IMR-90 (cell line): ENCODE measurements at regions not wholly inside any gene's neighbourhood (a gene's known extent, or its start where the extent isn't known, plus 50 kb on each side); places are given as distances from the start of the nearest gene placed in this dataset.

Experiments
- ATAC-seq: fragments of 200-7000 bp; cut with Tn5 transposase; 2 replicates; pipeline ENCODE4 v1.9.1; 2020; ENCODE audit warnings: low read depth, mild to moderate bottlenecking, moderate library complexity
- BruUV-seq: library from RNA; stranded (reverse); fragments of 400-500 nt; replicated peaks from 2 replicates; lab custom pipeline; 2021; lab: Mats Ljungman, UMichigan
- CTCF ChIA-PET: fragments of 300-600 bp; formaldehyde crosslinking; extraction: SDS; loops from one replicate; lab custom pipeline; 2021; ENCODE audit warnings: antibody characterized with exemption; lab: Yijun Ruan, JAX
- POLR2A ChIA-PET: fragments of 300-600 bp; sonication (Branson Sonifier 250); formaldehyde crosslinking; loops from one replicate; lab custom pipeline; 2022; ENCODE audit warnings: antibody characterized with exemption; ENCODE audit not compliant: unreplicated experiment; lab: Charles Lee
- DNase-seq: peaks from one replicate; pipeline ENCODE4 v3.0.0; 2013
- H2AFZ ChIP-seq: replicated peaks from 2 replicates; pipeline ENCODE3; 2013; ENCODE audit warnings: low read length, mild to moderate bottlenecking; ENCODE audit not compliant: poor library complexity
- H2AK5ac ChIP-seq: 2 replicates; pipeline ENCODE4 v1.6.1; 2013; ENCODE audit warnings: low read depth, low read length, inconsistent platforms
- H2AK9ac ChIP-seq: replicated peaks from 2 replicates; pipeline ENCODE3; 2013; ENCODE audit warnings: mild to moderate bottlenecking, low read depth, low read length, moderate library complexity; ENCODE audit not compliant: poor library complexity
- H2BK120ac ChIP-seq: 2 replicates; pipeline ENCODE4 v1.6.1; 2013; ENCODE audit warnings: low read depth, low read length, inconsistent platforms
- H2BK15ac ChIP-seq: 3 replicates; pipeline ENCODE4 v1.6.1; 2013; ENCODE audit warnings: low read depth, low read length, inconsistent platforms
- H2BK20ac ChIP-seq: 2 replicates; pipeline ENCODE4 v1.6.1; 2013; ENCODE audit warnings: low read depth, mild to moderate bottlenecking, inconsistent platforms, low read length, moderate library complexity
- H2BK5ac ChIP-seq: 2 replicates; pipeline ENCODE4 v1.6.1; 2013; ENCODE audit warnings: mild to moderate bottlenecking, low read depth, low read length, inconsistent platforms; ENCODE audit not compliant: poor library complexity, severe bottlenecking
- H3K14ac ChIP-seq: replicated peaks from 2 replicates; pipeline ENCODE4 v1.6.1; 2013; ENCODE audit warnings: low read depth, low read length, inconsistent platforms
- H3K18ac ChIP-seq: 2 replicates; pipeline ENCODE4 v1.6.1; 2013; ENCODE audit warnings: low read depth, low read length, control low read depth
- H3K23ac ChIP-seq: 2 replicates; pipeline ENCODE4 v1.6.1; 2013; ENCODE audit warnings: low read depth, low read length, inconsistent platforms
- H3K27ac ChIP-seq: 2 replicates; pipeline ENCODE4 v1.5.1; 2013; ENCODE audit warnings: mild to moderate bottlenecking, control low read depth, low read length; ENCODE audit not compliant: insufficient read depth
- H3K27me3 ChIP-seq: 2 replicates; pipeline ENCODE4 v1.6.1; 2013; ENCODE audit warnings: low read length; ENCODE audit not compliant: control insufficient read depth, insufficient read depth
- H3K36me3 ChIP-seq: 2 replicates; pipeline ENCODE4 v1.6.1; 2013; ENCODE audit warnings: low read length, mixed read lengths; ENCODE audit not compliant: control insufficient read depth, insufficient read depth
- H3K4ac ChIP-seq: 2 replicates; pipeline ENCODE4 v1.6.1; 2013; ENCODE audit warnings: low read depth, low read length, inconsistent platforms
- H3K4me1 ChIP-seq: 2 replicates; pipeline ENCODE4 v1.6.1; 2013; ENCODE audit warnings: low read length, mixed read lengths; ENCODE audit not compliant: control insufficient read depth, insufficient read depth
- H3K4me2 ChIP-seq: 2 replicates; pipeline ENCODE4 v1.6.1; 2013; ENCODE audit warnings: low read depth, mild to moderate bottlenecking, control low read depth, low read length, moderate library complexity
- H3K4me3 ChIP-seq: 2 replicates; pipeline ENCODE4 v1.5.1; 2013; ENCODE audit warnings: low read depth, mild to moderate bottlenecking, control low read depth, low read length, moderate library complexity; ENCODE audit not compliant: insufficient read depth
- H3K56ac ChIP-seq: 2 replicates; pipeline ENCODE4 v1.6.1; 2013; ENCODE audit warnings: low read length, inconsistent platforms; ENCODE audit not compliant: insufficient read depth; ENCODE audit errors: extremely low read depth
- H3K79me1 ChIP-seq, 2 experiments: 2 replicates each; pipeline ENCODE4 v1.6.1; 2013; ENCODE audit warnings: low read length in 2 of 2, inconsistent platforms in 1 of 2, low read depth in 1 of 2
- H3K9ac ChIP-seq: 2 replicates; pipeline ENCODE4 v1.6.1; 2013; ENCODE audit warnings: low read depth, low read length, control low read depth
- H3K9me1 ChIP-seq: 2 replicates; pipeline ENCODE4 v1.6.1; 2013; ENCODE audit warnings: low read length, inconsistent platforms; ENCODE audit not compliant: insufficient read depth
- H3K9me3 ChIP-seq: 2 replicates; pipeline ENCODE4 v1.6.1; 2013; ENCODE audit warnings: low read length; ENCODE audit not compliant: control insufficient read depth, insufficient read depth
- H4K20me1 ChIP-seq: 2 replicates; pipeline ENCODE4 v1.6.1; 2013; ENCODE audit warnings: low read length, inconsistent platforms; ENCODE audit not compliant: insufficient read depth
- H4K5ac ChIP-seq: 2 replicates; pipeline ENCODE4 v1.6.1; 2013; ENCODE audit warnings: mild to moderate bottlenecking, low read depth, low read length, control low read depth
- H4K8ac ChIP-seq, 2 experiments: 2 replicates each; pipeline ENCODE4 v1.6.1; 2013; ENCODE audit warnings: low read depth in 2 of 2, low read length in 2 of 2, control low read depth in 1 of 2, inconsistent platforms in 1 of 2
- H4K91ac ChIP-seq: 2 replicates; pipeline ENCODE4 v1.6.1; 2013; ENCODE audit warnings: low read depth, low read length, inconsistent platforms; ENCODE audit not compliant: insufficient read depth
- RFX5 ChIP-seq: IDR thresholded peaks from 2 replicates; pipeline ENCODE4 v1.8.0; 2012; ENCODE audit warnings: low read depth, mild to moderate bottlenecking, low read length, moderate library complexity
- WGBS, 2 experiments: methylation state at CpG; one replicate each; pipeline versions ENCODE4 v1.1.5 to v1.1.7; 2013; ENCODE audit warnings: missing lambda C conversion rate in 2 of 2; ENCODE audit not compliant: insufficient read length in 1 of 2; ENCODE audit errors: extremely low coverage in 2 of 2; 5-methylcytosine and 5-hydroxymethylcytosine counted together
- dilution Hi-C: fragments of 300-500 bp; cut with HindIII; formaldehyde crosslinking; loops from one replicate; pipeline ENCODE4 v1.14.3; 2018; ENCODE audit warnings: low sequenced_read_pairs; ENCODE audit not compliant: unreplicated experiment
- in situ Hi-C: fragments of 300-500 bp; cut with MboI; formaldehyde crosslinking; loops from 3 replicates; pipeline ENCODE4 v1.14.3; 2019; ENCODE audit warnings: low sequenced_read_pairs, inconsistent platforms, mixed read lengths
- intact Hi-C: fragments of 100-400 bp; cut with micrococcal nuclease; formaldehyde crosslinking; loops from 2 replicates; pipeline ENCODE4 v1.10.0; 2022

DNA sequence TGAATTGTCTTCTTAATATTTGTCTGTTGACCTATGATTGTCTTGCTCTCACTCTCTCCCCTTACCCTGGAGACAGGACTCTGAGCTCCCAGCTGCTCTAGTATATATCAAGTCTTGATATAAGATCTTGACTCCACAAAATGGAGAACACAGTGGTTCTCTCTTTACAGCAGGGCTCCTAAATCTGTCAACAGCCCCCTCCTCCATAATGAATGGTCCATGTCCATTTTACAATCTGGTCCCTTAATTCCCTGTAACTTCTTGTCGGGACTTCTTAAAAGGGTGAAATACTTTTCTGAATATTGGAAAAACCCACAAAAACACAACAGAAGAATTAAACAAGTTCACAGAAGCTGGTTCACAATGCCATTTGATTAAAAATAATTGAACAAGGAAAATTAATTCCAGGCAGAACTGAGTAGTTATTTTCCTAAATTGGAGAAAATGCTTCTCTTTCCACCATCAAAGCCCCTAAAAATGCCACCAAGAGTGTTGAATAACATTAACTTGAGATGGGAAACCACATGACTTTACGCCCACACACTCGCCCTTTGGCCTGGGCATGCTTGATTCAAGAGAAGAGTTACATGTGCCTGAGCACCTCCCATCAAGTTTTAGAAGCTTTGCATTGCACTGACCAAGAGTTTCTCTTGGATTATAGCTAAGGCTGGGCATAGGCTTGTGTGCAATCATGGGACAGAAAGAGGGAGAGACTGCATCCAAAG is 109.8 kb downstream of the TOMM20 start:
- H3K9ac ChIP-seq = no peak overlapping the region
- peak overlapping the region; percentile 85 for H2BK20ac ChIP-seq
- BruUV-seq = no TSS peak
- H4K20me1 ChIP-seq = no peaks in the 10 kb centered on the region
- no peaks in the 10 kb centered on the region for H3K36me3 ChIP-seq
- H3K9me1 ChIP-seq = peaks cover 3% of the 10 kb centered on the region; the same call in 1 of the 2 replicates
- in situ Hi-C loops (loop anchor here (5.0 kb wide), 1 partner anchor 38 kb away; no protein-coding TSS in a partner anchor), dilution Hi-C loops (no loop called here), intact Hi-C loops (no loop called here)
- no peak overlapping the region for H2AFZ ChIP-seq
- peak overlapping the region; percentile 43; the same call in 1 of the 2 replicates for H3K14ac ChIP-seq
- peak overlapping the region; percentile 54; the same call in 1 of the 3 replicates for H2BK15ac ChIP-seq
- H2BK120ac ChIP-seq = peak overlapping the region; percentile 71
- peak overlapping the region in 1 of 2 experiments; percentile 55; a peak in 2 of 4 replicates for H4K8ac ChIP-seq
- no peak for TF ChIP-seq RFX5
- no peaks in the 10 kb centered on the region for H3K79me1 ChIP-seq
- H3K27ac ChIP-seq = no peak overlapping the region
- H3K4me2 ChIP-seq = no peak overlapping the region
- H3K4me1 ChIP-seq = peaks cover 3% of the 10 kb centered on the region
- peak overlapping the region; percentile 70 for H2BK5ac ChIP-seq
- H3K9me3 ChIP-seq = peaks cover 5% of the 10 kb centered on the region
- 100% methylated on average over 1 of the region's 3 CpGs; no CpG with 5 or more reads in 1 of the 2 experiments for WGBS, 2 experiments
- H3K18ac ChIP-seq = peak overlapping the region; percentile 28; the same call in 1 of the 2 replicates
- no peaks in the 10 kb centered on the region for H3K27me3 ChIP-seq
- ChIA-PET CTCF (interaction anchor here (0.7 to 1.6 kb wide), 2 partner anchors 49 to 65 kb away, joined by 4 read pairs; no protein-coding TSS in a partner anchor), POLR2A (interaction anchor here (0.5 kb wide), 1 partner anchor 12 kb away, joined by 3 read pairs; no protein-coding TSS in a partner anchor)
- H4K5ac ChIP-seq = peak overlapping the region; percentile 66; the same call in 1 of the 2 replicates
- H3K4me3 ChIP-seq = no peak overlapping the region
- H4K91ac ChIP-seq = 0 out of 2 replicates have a peak overlapping the region, but pooled peaks have one; percentile 54
- no peak overlapping the region for H3K56ac ChIP-seq
- DNase-seq (no peak), ATAC-seq (no peak)
- peak overlapping the region; percentile 59 for H2AK5ac ChIP-seq
- H2AK9ac ChIP-seq = no peak overlapping the region
- H3K23ac ChIP-seq = no peak overlapping the region; the same call in 1 of the 2 replicates
- H3K4ac ChIP-seq = peak overlapping the region; percentile 74
